Endothelial cell of umbilical vein (primary cell): ENCODE measurements at regions not wholly inside any gene's neighbourhood (a gene's known extent, or its start where the extent isn't known, plus 50 kb on each side); places are given as distances from the start of the nearest gene placed in this dataset.

Source experiments
- BruUV-seq: library from RNA; stranded (reverse); fragments of 400-500 nt; replicated peaks from 2 replicates; lab custom pipeline; 2021; lab: Mats Ljungman, UMichigan
- CTCF ChIA-PET: fragments of 300-600, 350-600 bp; sonication (Branson Sonifier 250); formaldehyde crosslinking; loops from one replicate; lab custom pipeline; 2021; ENCODE audit warnings: antibody characterized with exemption, inconsistent platforms; lab: Charles Lee
- POLR2A ChIA-PET: fragments of 300-600, 350-600 bp; sonication (Branson Sonifier 250); formaldehyde crosslinking; loops from one replicate; lab custom pipeline; 2021; ENCODE audit warnings: antibody characterized with exemption, inconsistent platforms; lab: Charles Lee
- DNase-seq: peaks from one replicate; pipeline ENCODE4 v3.0.0-alpha.2; 2011; ENCODE audit warnings: low read depth, low spot score
- FAIRE-seq: peaks from 2 replicates; lab custom pipeline; 2011; peaks lifted over from hg19 to GRCh38; lab: Jason Lieb, UNC
- H2AFZ ChIP-seq: 2 replicates; pipeline ENCODE4 v1.6.0; 2012; ENCODE audit warnings: low read depth, low read length, control low read depth, inconsistent platforms
- H3K27ac ChIP-seq: 2 replicates; pipeline ENCODE4 v1.5.1; 2011; ENCODE audit warnings: low read depth, mild to moderate bottlenecking, control low read depth, low read length, moderate library complexity; ENCODE audit not compliant: insufficient read depth
- H3K27me3 ChIP-seq, 2 experiments: 2 replicates each; pipeline versions ENCODE4 v1.6.0 to v1.6.1; 2011; ENCODE audit warnings: low read length in 2 of 2, mixed read lengths in 1 of 2; ENCODE audit not compliant: control insufficient read depth in 2 of 2, insufficient read depth in 2 of 2
- H3K36me3 ChIP-seq, 2 experiments: 2 replicates in 1 of 2; 3 replicates in 1 of 2; pipeline ENCODE4 v1.5.1; 2011; ENCODE audit warnings: low read length in 2 of 2, mild to moderate bottlenecking in 1 of 2, moderate library complexity in 1 of 2; ENCODE audit not compliant: control insufficient read depth in 2 of 2, insufficient read depth in 2 of 2; ENCODE audit errors: extremely low read depth in 1 of 2
- H3K4me1 ChIP-seq: 3 replicates; pipeline ENCODE4 v1.5.1; 2011; ENCODE audit warnings: mild to moderate bottlenecking, low read length; ENCODE audit not compliant: control insufficient read depth, insufficient read depth; ENCODE audit errors: extremely low read depth
- H3K4me2 ChIP-seq: 2 replicates; pipeline ENCODE4 v1.6.1; 2011; ENCODE audit warnings: low read length, control low read depth, mixed read lengths; ENCODE audit not compliant: insufficient read depth
- H3K4me3 ChIP-seq, 3 experiments: fragments of 200-600 bp in 1 of 3; sonication (generic), shearing (Covaris generic) in 1 of 3; replicated peaks in 1 of 3; 2 replicates each; pipeline ENCODE4 v1.5.1; 2011 to 2016; ENCODE audit warnings: control low read depth in 3 of 3, low read length in 3 of 3, mild to moderate bottlenecking in 2 of 3, inconsistent platforms in 1 of 3, low read depth in 1 of 3, moderate library complexity in 1 of 3; ENCODE audit not compliant: insufficient read depth in 1 of 3
- H3K79me2 ChIP-seq: 2 replicates; pipeline ENCODE4 v1.6.0; 2012; ENCODE audit warnings: low read length, inconsistent platforms; ENCODE audit not compliant: control insufficient read depth, insufficient read depth
- H3K9ac ChIP-seq: replicated peaks from 2 replicates; pipeline ENCODE3; 2011; ENCODE audit warnings: low read length, control low read depth; ENCODE audit not compliant: insufficient read depth; ENCODE audit errors: extremely low read depth
- H3K9me1 ChIP-seq: replicated peaks from 3 replicates; pipeline ENCODE4 v1.6.0; 2011; ENCODE audit warnings: mild to moderate bottlenecking, low read length; ENCODE audit not compliant: control insufficient read depth, insufficient read depth; ENCODE audit errors: extremely low read depth
- H3K9me3 ChIP-seq: replicated peaks from 2 replicates; pipeline ENCODE4 v1.5.1; 2012; ENCODE audit warnings: low read length, inconsistent platforms; ENCODE audit not compliant: control insufficient read depth, insufficient read depth
- H4K20me1 ChIP-seq: replicated peaks from 2 replicates; pipeline ENCODE3; 2011; ENCODE audit warnings: mild to moderate bottlenecking, low read length; ENCODE audit not compliant: control insufficient read depth, insufficient read depth; ENCODE audit errors: extremely low read depth
- CTCF ChIP-seq, 2 donors: IDR thresholded peaks; 1 replicate in 1 of 2; 2 replicates in 1 of 2; pipeline ENCODE4 v1.5.1; 2011; ENCODE audit warnings: low read length in 2 of 2, mild to moderate bottlenecking in 2 of 2, moderate library complexity in 2 of 2, control low read depth in 1 of 2, inconsistent platforms in 1 of 2, low read depth in 1 of 2; ENCODE audit not compliant: insufficient read depth in 1 of 2; ENCODE audit errors: extremely low read depth in 1 of 2
- EZH2 ChIP-seq: IDR thresholded peaks from 2 replicates; pipeline ENCODE4 v1.6.1; 2012; ENCODE audit warnings: borderline replicate concordance, low read depth, mild to moderate bottlenecking, moderate library complexity, low read length, inconsistent platforms; ENCODE audit not compliant: severe bottlenecking
- FOS ChIP-seq: IDR thresholded peaks from 2 replicates; pipeline ENCODE4 v1.6.1; 2011; ENCODE audit warnings: mild to moderate bottlenecking, low read length, moderate library complexity, borderline replicate concordance; ENCODE audit not compliant: insufficient read depth
- GATA2 ChIP-seq: IDR thresholded peaks from 2 replicates; pipeline ENCODE4 v1.7.0; 2011; ENCODE audit warnings: low read depth, mild to moderate bottlenecking, moderate library complexity, mixed read lengths, low read length; ENCODE audit not compliant: insufficient read length, insufficient read depth
- JUN ChIP-seq: IDR thresholded peaks from 2 replicates; pipeline ENCODE4 v1.6.1; 2011; ENCODE audit warnings: borderline replicate concordance, low read depth; ENCODE audit not compliant: insufficient read length, insufficient read depth
- MAX ChIP-seq: IDR thresholded peaks from 2 replicates; pipeline ENCODE4 v1.6.1; 2011; ENCODE audit not compliant: insufficient read depth, insufficient read length
- MYC ChIP-seq: IDR thresholded peaks from one replicate; pipeline ENCODE4 v1.6.1; 2011; ENCODE audit warnings: mild to moderate bottlenecking, low read depth, low read length
- POLR2A ChIP-seq: IDR thresholded peaks from 2 replicates; pipeline ENCODE4 v1.6.1; 2012; ENCODE audit warnings: low read depth, mild to moderate bottlenecking, control low read depth, low read length
- POLR2AphosphoS5 ChIP-seq: IDR thresholded peaks from 2 replicates; pipeline ENCODE4 v1.6.1; 2012; ENCODE audit warnings: low read depth, mild to moderate bottlenecking, control low read depth, low read length, moderate library complexity; ENCODE audit not compliant: insufficient read depth
- dilution Hi-C: fragments of 300-500 bp; cut with MboI; formaldehyde crosslinking; loops from one replicate; pipeline ENCODE4 v1.15.0; 2019; ENCODE audit warnings: low sequenced_read_pairs; ENCODE audit not compliant: extremely low pct_ligation_motif_present
- intact Hi-C: fragments of 100-400 bp; cut with micrococcal nuclease; formaldehyde crosslinking; loops from one replicate; pipeline ENCODE4 v1.10.0; 2022

- Histone ChIP-seq H3K9ac (no peak overlapping the region), H3K9me1 (no peaks in the 10 kb centered on the region), H3K27me3 (no peaks in the 10 kb centered on the region), H3K4me3 (no peak overlapping the region), H3K27ac (no peak overlapping the region), H3K79me2 (no peaks in the 10 kb centered on the region), H3K4me1 (peaks cover under 1% of the 10 kb centered on the region), H3K4me2 (no peak overlapping the region), H2AFZ (no peak overlapping the region), H4K20me1 (no peaks in the 10 kb centered on the region), H3K9me3 (no peaks in the 10 kb centered on the region), H3K36me3 (no peaks in the 10 kb centered on the region)
- intact Hi-C loops = no loop called here
- no TSS peak for BruUV-seq
- CTCF ChIA-PET = no interaction called here
- DNase-seq (no peak), FAIRE-seq (no peak)
- no peak for TF ChIP-seq GATA2
- no peak for TF ChIP-seq JUN
- TF ChIP-seq FOS = no peak
- TF ChIP-seq EZH2 = no peak
- no peak for TF ChIP-seq MAX
- no peak for TF ChIP-seq CTCF (IDR thresholded peaks at IDR 0.05; ENCODE audit: extremely low read depth in 1 of 2, insufficient read depth in 1 of 2, low read depth in 1 of 2, low read length in 2 of 2)
- TF ChIP-seq POLR2AphosphoS5 = no peak
- TF ChIP-seq POLR2A = no peak
- TF ChIP-seq MYC = no peak
- POLR2A ChIA-PET = no interaction called here
- dilution Hi-C loops = no loop called here
Observed at GRCh38 chr11:69956669-69957190, 121.4 kb upstream of the ANO1 start.
